Fibroblast of peridontal ligament (primary cell): ENCODE measurements at regions not wholly inside any gene's neighbourhood (a gene's known extent, or its start where the extent isn't known, plus 50 kb on each side); places are given as distances from the start of the nearest gene placed in this dataset.

Experiments used
- DNase-seq: peaks from one replicate; pipeline ENCODE4 v3.0.0-alpha.2; 2010; ENCODE audit errors: extremely low read depth

GRCh38 chr5:159698322-159698721 is 218.0 kb upstream of the ADRA1B start:
- no peak for DNase-seq

GRCh38 chr5:159700016-159700415 is 216.3 kb upstream of the ADRA1B start:
- DNase-seq = no peak

GRCh38 chr5:159702301-159702700 is 214.0 kb upstream of the ADRA1B start:
- no peak for DNase-seq

- no peak for DNase-seq
Observed at GRCh38 chr5:159702826-159703225, 213.5 kb upstream of the ADRA1B start.

- peak; percentile 25 for DNase-seq
Observed at GRCh38 chr5:159704160-159704559, 212.1 kb upstream of the ADRA1B start.

GRCh38 chr5:159705948-159706347 is 210.3 kb upstream of the ADRA1B start:
- DNase-seq = no peak

GRCh38 chr5:159708090-159708489 is 208.2 kb upstream of the ADRA1B start:
- DNase-seq = no peak

GRCh38 chr5:159712672-159713071 is 203.6 kb upstream of the ADRA1B start:
- peak; percentile 20 for DNase-seq

GRCh38 chr5:159713254-159713653 is 203.0 kb upstream of the ADRA1B start:
- no peak for DNase-seq

GRCh38 chr5:159713773-159714172 is 202.5 kb upstream of the ADRA1B start:
- no peak for DNase-seq

- DNase-seq = no peak
Observed at GRCh38 chr5:159725475-159725874, 190.8 kb upstream of the ADRA1B start.

- no peak for DNase-seq
Observed at GRCh38 chr5:159727167-159727566, 189.1 kb upstream of the ADRA1B start.

GRCh38 chr5:159730285-159730684 is 186.0 kb upstream of the ADRA1B start:
- no peak for DNase-seq

GRCh38 chr5:159732220-159732619 is 184.1 kb upstream of the ADRA1B start:
- no peak for DNase-seq

- DNase-seq = no peak
Observed at GRCh38 chr5:159734366-159734765, 181.9 kb upstream of the ADRA1B start.

- no peak for DNase-seq
Observed at GRCh38 chr5:159735036-159735435, 181.2 kb upstream of the ADRA1B start.

- DNase-seq = no peak
Observed at GRCh38 chr5:159735749-159736660, 180.3 kb upstream of the ADRA1B start.

GRCh38 chr5:159736844-159737243 is 179.4 kb upstream of the ADRA1B start:
- no peak for DNase-seq

GRCh38 chr5:159737263-159737662 is 179.0 kb upstream of the ADRA1B start:
- DNase-seq = no peak

- no peak for DNase-seq
Observed at GRCh38 chr5:159741829-159742322, 174.4 kb upstream of the ADRA1B start.

- DNase-seq = no peak
Observed at GRCh38 chr5:159743234-159743633, 173.0 kb upstream of the ADRA1B start.

- DNase-seq = no peak
Observed at GRCh38 chr5:159746707-159747106, 169.6 kb upstream of the ADRA1B start.

- peak; percentile 61 for DNase-seq
Observed at GRCh38 chr5:159749146-159749545, 167.1 kb upstream of the ADRA1B start.
